ENCODE measurements at regions not wholly inside any gene's neighbourhood (a gene's known extent, or its start where the extent isn't known, plus 50 kb on each side); places are given as distances from the start of the nearest gene placed in this dataset.

GRCh38 chr1:168826269-168826668 lies 97.3 kb upstream of the DPT start:
- TF ChIP-seq CTCF (conservative IDR thresholded peaks at IDR 0.05; ENCODE audit: low read depth, low read length), result no peak
- no peak for TF ChIP-seq EZH2 (IDR thresholded peaks at IDR 0.05; ENCODE audit: borderline replicate concordance, low read depth, low read length, poor library complexity, severe bottlenecking)
